ENCODE measurements at regions not wholly inside any gene's neighbourhood (a gene's known extent, or its start where the extent isn't known, plus 50 kb on each side); places are given as distances from the start of the nearest gene placed in this dataset.

GRCh38 chr5:109917966-109918365 is 228.2 kb downstream of the MAN2A1 start:
- no peak for TF ChIP-seq CTCF (IDR thresholded peaks at IDR 0.05; ENCODE audit: extremely low read depth in 1 of 2, insufficient read depth in 1 of 2, low read depth in 1 of 2, low read length in 2 of 2)
- no peak for TF ChIP-seq POLR2A (IDR thresholded peaks at IDR 0.05; ENCODE audit: low read depth, low read length)
- TF ChIP-seq EZH2 (IDR thresholded peaks at IDR 0.05; ENCODE audit: borderline replicate concordance, low read depth, low read length, severe bottlenecking), result no peak
- TF ChIP-seq POLR2AphosphoS5 (IDR thresholded peaks at IDR 0.05; ENCODE audit: insufficient read depth, low read depth, low read length), result no peak
- no peak for TF ChIP-seq MAX (IDR thresholded peaks at IDR 0.05; ENCODE audit: insufficient read depth, insufficient read length)
- no peak for TF ChIP-seq FOS (IDR thresholded peaks at IDR 0.05; ENCODE audit: borderline replicate concordance, insufficient read depth, low read length)
- no peak for TF ChIP-seq JUN (IDR thresholded peaks at IDR 0.05; ENCODE audit: borderline replicate concordance, insufficient read depth, insufficient read length, low read depth)
- no peak for TF ChIP-seq GATA2 (IDR thresholded peaks at IDR 0.05; ENCODE audit: insufficient read depth, insufficient read length, low read depth, low read length)
- TF ChIP-seq MYC (IDR thresholded peaks at IDR 0.05; ENCODE audit: low read depth, low read length), result no peak

Data from endothelial cell of umbilical vein (primary cell).